Lower lobe of right lung (tissue), 2 donors: ENCODE measurements at regions not wholly inside any gene's neighbourhood (a gene's known extent, or its start where the extent isn't known, plus 50 kb on each side); places are given as distances from the start of the nearest gene placed in this dataset.

ENCODE experiments used
- ATAC-seq, 2 donors: fragments of 200-7000 bp; cut with Tn5 transposase; one replicate each; pipeline ENCODE4 v1.9.1; 2020 to 2022; ENCODE audit warnings: mild to moderate bottlenecking in 2 of 2, moderate library complexity in 2 of 2
- DNase-seq: peaks from one replicate; pipeline ENCODE4 v3.0.0-alpha.2; 2020
- H3K27ac ChIP-seq: fragments of 200-600 bp; one replicate; pipeline ENCODE4 v1.8.0; 2022
- H3K27me3 ChIP-seq: fragments of 200-600 bp; one replicate; pipeline ENCODE4 v1.8.0; 2022; ENCODE audit warnings: low read depth
- H3K36me3 ChIP-seq: fragments of 200-600 bp; one replicate; pipeline ENCODE4 v1.8.0; 2022; ENCODE audit warnings: mild to moderate bottlenecking
- H3K4me1 ChIP-seq: fragments of 200-600 bp; one replicate; pipeline ENCODE4 v1.8.0; 2022
- H3K4me3 ChIP-seq: fragments of 200-600 bp; one replicate; pipeline ENCODE4 v1.8.0; 2022; ENCODE audit warnings: mild to moderate bottlenecking
- H3K9me3 ChIP-seq: fragments of 200-600 bp; one replicate; pipeline ENCODE4 v1.8.0; 2022
- CTCF ChIP-seq: fragments of 200-600 bp; IDR thresholded peaks from one replicate; pipeline ENCODE4 v1.8.0; 2022; ENCODE audit warnings: antibody characterized with exemption, mild to moderate bottlenecking
- intact Hi-C: fragments of 100-400 bp; cut with DNase I; formaldehyde crosslinking; loops from one replicate; pipeline ENCODE4 v1.11.0; 2022
- donor health status: DM: no; HTN: yes; CAD: no; lungs with severe emphysema.

DNA sequence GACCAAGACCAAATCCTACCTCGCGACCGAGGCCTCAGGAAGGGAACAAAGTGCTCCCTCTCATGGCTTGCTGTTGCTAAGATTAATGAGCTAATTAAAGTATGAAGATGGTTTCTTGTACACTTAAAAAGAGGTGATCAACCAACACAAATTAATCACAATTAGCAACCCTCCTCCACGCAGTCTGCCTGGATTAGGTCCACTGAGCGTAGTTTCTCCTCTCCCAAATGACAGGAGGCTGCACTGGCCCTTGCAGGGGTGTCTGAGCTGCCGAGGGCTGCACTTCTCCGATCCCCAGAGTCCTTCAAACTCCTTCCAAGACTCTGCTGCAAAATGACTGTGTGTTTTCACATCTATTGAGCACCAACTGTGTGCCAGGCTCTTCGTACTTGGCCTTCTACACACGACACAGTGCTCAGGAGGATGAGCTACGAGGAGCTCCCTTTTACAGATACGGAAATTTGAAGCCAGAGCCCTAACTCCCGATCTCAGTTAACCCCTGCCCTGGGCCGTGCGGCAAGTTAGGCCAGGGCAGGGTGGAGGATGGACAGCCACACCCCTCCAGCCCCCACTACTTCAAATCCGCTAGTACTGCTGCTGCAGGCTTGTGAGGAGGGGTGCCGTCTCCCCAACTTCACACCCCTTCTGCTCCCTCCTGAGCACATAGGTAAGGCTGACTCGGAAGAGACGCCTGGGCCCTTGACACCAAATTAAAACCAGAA lies 101.0 kb upstream of the LINGO1 start:
- DNase-seq (no peak), ATAC-seq (no peak)
- Histone ChIP-seq H3K27me3 (peaks cover 7% of the 10 kb centered on the region), H3K4me3 (no peak overlapping the region), H3K27ac (no peak overlapping the region), H3K36me3 (no peaks in the 10 kb centered on the region), H3K9me3 (no peaks in the 10 kb centered on the region), H3K4me1 (no peaks in the 10 kb centered on the region)
- no peak for TF ChIP-seq CTCF
- intact Hi-C loops = no loop called here

- DNase-seq (no peak), ATAC-seq (no peak)
- Histone ChIP-seq H3K27me3 (peaks cover 7% of the 10 kb centered on the region), H3K4me1 (no peaks in the 10 kb centered on the region), H3K27ac (no peak overlapping the region), H3K9me3 (no peaks in the 10 kb centered on the region), H3K4me3 (no peak overlapping the region), H3K36me3 (no peaks in the 10 kb centered on the region)
- intact Hi-C loops = no loop called here
- no peak for TF ChIP-seq CTCF
These were observed 100.0 kb upstream of the LINGO1 start for GRCh38 chr15:77732514-77733335.

DNA sequence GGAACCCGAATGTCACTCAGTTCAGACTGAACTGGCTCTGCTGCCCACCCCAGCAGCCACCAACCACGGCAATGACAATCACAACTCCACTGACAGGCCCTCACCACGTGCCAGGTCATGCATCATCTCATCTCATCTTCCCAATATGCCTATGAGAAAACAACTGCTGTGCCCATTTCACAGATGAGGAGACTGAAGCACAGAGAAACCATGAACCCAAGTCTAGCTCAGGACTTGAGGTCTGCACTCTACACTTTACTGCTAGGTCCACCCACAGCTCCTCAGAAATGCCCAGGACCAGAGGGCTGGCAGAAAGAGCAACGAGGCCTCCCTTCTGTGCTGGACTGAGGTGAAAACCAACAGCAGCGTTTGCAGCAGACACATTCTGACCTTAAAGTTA lies 99.2 kb upstream of the LINGO1 start:
- no peak for TF ChIP-seq CTCF
- no peaks in the 10 kb centered on the region for H3K9me3 ChIP-seq
- intact Hi-C loops = no loop called here
- H3K36me3 ChIP-seq = no peaks in the 10 kb centered on the region
- H3K4me3 ChIP-seq = no peak overlapping the region
- ATAC-seq = no peak
- no peaks in the 10 kb centered on the region for H3K4me1 ChIP-seq
- DNase-seq = no peak
- H3K27me3 ChIP-seq = peaks cover 7% of the 10 kb centered on the region
- H3K27ac ChIP-seq = no peak overlapping the region

GRCh38 chr15:77731067-77731466 lies 98.4 kb upstream of the LINGO1 start:
- intact Hi-C loops = no loop called here
- Histone ChIP-seq H3K4me3 (no peak overlapping the region), H3K27me3 (peaks cover 7% of the 10 kb centered on the region)

More at GRCh38 chr15:77731067-77731466, 98.4 kb upstream of the LINGO1 start:
- ATAC-seq = no peak
- H3K36me3 ChIP-seq = no peaks in the 10 kb centered on the region
- DNase-seq = no peak
- TF ChIP-seq CTCF = no peak
- no peak overlapping the region for H3K27ac ChIP-seq
- H3K4me1 ChIP-seq = no peaks in the 10 kb centered on the region
- no peaks in the 10 kb centered on the region for H3K9me3 ChIP-seq
